GM23248 (cell line): ENCODE measurements at regions not wholly inside any gene's neighbourhood (a gene's known extent, or its start where the extent isn't known, plus 50 kb on each side); places are given as distances from the start of the nearest gene placed in this dataset.

Experiments
- EZH2 ChIP-seq: fragments of 200-600 bp; sonication (generic); IDR thresholded peaks from 2 replicates; pipeline ENCODE4 v1.6.1; 2018; ENCODE audit warnings: antibody characterized with exemption, mild to moderate bottlenecking; ENCODE audit not compliant: insufficient read depth, poor library complexity, severe bottlenecking
- EZH2phosphoT487 ChIP-seq: fragments of 200-600 bp; sonication (generic); IDR thresholded peaks from 2 replicates; pipeline ENCODE4 v1.6.1; 2018; ENCODE audit warnings: antibody characterized with exemption, moderate library complexity, mild to moderate bottlenecking, low read depth; ENCODE audit not compliant: insufficient read depth

DNA sequence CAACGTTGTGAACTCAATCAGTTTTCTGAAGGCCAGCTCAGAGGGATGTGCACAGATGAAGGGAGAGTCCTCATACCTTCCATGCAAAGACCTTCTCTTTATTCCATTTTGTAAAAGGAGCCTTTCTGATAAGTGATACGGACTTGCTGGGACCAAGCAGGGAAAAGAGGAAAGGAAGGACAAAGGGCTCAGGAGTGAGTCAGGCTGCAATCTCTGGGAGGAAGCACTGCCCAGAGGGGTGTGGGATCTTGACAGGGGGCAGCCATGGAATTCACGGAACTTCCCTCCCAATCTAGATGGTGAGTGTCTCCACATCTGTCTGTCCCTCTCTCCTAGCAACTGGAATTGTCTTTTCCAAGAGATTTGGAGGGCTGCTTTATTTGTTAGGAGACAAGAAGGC lies 281.4 kb upstream of the CELF4 start:
- no peak for TF ChIP-seq EZH2phosphoT487
- no peak for TF ChIP-seq EZH2
